ENCODE measurements at regions not wholly inside any gene's neighbourhood (a gene's known extent, or its start where the extent isn't known, plus 50 kb on each side); places are given as distances from the start of the nearest gene placed in this dataset.

DNA sequence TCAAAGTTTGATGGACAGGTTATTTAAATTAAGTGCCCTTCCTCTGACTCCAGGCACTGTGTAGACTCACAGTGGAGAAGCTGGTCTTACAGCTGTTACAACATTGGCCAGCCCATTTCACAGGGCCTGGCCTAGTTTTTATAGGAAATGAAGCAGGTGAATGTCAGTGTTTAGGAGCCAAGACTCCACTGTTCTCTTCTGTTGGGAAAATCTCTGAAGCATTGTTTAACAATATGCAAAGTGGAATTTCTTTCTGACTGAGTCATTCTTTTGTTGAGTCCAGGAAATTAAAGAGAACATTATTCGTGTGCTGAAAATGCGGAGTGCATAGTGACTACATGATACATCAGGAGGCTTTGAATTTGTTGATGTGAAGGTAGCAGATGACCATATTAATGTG, 64.7 kb downstream of the ARRDC4 start:
- no peak for DNase-seq

DNA sequence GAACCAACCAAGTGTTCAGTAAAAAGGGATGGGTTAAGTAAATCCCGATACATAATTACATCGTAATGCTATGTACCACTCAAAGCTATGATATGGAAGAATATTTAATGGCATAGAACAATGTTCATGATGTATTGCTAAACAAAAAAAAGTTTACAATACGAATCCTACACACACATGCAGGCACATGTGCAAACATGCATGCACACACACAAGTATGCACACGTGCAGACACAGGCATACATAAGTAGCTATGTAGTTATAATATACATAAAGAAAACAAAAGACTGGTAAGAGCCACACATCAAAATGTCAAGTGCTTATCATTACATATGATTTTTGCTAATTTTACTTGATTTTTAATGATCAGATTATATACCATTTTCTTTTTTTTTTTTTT, 74.2 kb downstream of the ARRDC4 start:
- no peak for DNase-seq

DNA sequence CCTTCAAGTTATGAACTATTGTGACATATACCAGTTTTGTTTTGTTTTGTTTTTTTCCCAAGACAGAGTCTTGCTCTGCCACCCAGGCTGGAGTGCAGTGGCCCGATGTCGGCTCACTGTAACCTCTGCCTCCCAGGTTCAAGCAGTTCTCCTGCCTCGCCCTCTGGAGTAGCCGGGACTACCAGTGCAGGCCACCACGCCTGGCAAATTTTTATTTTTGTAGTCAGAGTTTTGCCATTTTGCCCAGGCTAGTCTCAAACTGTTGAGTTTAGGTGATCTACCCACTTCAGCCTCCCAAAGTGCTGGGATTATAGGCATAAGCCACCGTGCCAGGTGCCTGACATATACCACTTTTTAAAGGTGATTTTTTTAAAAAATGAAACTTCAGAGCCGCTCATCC, 74.6 kb downstream of the ARRDC4 start:
- no peak for DNase-seq

DNA sequence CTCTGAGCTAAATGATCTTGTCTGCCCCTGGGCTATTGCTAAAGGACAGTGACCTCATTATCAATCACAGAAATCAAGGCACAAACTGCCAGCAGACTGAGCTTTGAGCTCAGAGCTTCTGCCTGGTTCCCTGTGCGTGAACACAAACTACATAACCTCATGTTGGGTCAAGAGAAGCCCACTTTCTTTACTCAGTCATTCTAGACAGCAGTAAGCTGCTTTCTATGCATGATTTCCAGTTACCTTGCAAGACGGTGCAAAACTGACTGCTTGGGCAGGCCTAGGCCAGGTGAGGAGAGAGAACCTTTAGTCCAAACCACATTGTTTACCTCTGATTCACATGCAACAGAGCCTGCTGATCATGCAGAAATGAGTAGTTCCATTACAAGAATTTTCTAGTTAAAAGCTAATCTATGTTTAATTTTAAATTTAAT, 75.1 kb downstream of the ARRDC4 start:
- no peak for DNase-seq

DNA sequence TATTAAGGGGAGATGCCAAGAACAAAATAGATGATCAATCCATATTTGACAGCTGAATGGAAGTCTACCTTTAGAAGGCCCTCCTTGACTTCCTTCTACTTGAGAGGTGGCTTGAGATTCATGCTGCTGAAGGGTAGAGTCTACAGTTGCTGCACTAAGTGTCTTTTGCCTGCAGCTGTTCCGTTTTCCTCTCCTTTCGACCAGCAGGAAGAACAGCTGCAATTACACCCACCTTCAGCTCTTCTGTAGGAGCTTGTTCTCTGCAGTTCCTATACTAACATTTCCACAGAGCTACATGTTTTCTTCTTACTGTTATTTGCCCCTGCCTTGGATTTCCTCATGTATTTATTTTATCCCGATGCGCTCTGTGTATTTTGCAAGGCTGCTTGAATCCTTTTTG, 79.1 kb downstream of the ARRDC4 start:
- DNase-seq, result no peak

DNA sequence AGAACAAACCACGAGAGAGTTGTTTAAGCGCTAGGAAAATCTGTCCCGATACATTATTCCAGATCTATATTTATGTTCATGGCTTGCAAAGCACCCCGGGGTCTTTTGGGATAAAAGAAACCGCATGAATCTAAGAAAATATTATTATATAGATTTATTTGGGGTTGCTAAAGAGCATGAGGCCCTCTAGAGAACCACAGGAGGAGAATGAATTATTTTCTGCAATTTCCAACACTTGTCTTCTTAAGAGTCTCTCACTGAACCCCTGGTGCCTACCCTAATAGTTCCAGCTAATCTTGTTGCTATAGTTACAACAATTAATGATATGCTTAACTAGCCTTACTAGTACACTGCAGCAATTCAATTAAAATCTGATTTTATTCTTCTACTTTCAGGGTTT, 79.6 kb downstream of the ARRDC4 start:
- DNase-seq, result no peak

DNA sequence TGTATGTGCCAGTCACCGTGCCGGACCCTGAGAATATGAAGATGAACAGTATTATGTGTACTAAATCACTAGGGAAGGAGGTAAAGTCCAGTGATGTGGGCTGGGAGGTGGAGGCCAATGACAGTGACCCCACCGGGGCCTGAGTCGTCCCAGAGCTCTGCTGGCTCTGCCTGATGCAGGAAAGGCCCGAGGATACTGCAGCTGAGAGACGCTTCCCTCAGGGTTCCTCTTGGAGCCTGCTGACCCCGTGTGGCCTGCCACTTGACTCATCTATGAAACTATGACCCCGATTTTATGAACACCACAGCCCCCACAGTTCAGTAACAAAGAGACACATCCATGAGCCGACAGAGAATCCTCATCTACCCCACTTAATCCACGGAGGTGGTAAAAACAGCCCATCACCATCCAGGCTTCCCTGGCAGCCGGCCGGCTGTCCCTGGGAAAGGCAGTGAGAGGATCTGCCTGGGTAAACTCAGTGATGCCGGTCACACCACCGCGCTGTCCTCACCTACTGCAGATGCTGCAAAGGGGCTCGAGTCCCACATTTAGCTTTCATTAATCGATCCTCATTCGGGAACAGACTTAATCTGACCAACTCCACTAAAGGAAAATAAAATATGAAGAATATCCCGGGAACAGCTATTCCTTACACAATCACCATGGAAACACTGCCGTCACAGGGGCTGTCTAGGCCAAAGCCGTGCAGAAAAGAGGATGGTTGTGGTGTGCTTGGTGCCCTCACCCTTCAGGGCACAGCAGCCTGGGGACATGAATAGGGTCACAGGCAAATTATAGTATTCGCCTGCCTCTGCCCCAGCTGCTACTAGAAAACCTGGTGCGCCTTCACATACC, 82.9 kb downstream of the ARRDC4 start:
- DNase-seq, result no peak

DNA sequence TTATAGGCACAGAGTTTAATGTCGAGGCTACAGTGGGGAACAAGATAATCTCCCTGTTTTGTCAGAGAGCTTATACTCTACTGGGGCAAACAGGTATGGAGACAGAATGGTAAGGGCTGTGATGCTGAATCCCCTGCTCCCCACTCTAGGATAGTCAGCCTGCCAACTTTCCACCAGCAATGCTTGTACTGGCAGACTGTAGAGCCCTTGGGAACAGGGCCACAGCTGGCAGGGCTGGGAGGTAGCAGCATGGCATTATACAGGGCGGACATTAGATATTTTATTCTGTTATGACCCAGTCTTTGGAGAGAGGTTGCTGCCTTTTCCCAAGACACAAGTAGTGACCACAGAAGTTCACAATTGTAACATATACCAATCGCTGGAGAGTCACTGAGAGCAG, 91.2 kb downstream of the ARRDC4 start:
- DNase-seq, result no peak

DNA sequence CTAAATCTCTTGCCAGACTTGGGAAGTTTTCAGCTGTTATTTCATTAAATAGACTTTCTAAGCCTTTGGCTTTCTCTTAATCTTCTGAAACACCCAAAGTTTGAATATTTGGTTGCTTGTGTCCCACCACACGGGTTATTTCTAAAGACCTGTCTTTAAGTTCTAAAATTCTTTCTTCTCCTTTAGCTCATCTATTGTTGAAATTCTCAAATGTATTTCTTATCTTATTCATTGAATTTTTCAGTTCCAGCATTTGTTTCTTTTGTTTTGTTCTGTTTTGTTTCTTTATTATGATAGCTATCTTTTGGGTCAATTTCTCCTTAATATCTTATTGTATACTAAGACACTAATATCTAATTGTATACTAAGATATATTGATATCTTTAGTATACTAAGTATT, 97.0 kb downstream of the ARRDC4 start:
- DNase-seq, result no peak

DNA sequence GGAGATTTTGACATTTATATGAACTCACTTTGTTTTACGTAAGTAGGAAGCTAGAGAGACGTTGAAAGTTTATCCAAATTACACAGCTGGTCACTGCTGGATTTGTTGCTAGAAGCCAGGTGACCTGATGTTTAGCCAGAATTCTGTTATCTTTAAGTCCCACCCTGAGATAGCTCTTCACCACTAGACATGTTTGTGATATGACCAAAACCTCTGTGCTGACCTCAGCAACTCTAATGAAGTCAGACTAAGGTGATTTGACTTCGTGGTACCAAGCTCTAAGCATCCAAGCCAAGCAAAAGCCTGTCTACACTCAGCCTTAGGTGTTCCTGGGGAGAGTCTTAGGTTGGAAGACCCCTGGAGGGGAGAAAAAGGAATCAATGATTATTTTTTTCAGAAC, 102.4 kb downstream of the ARRDC4 start:
- no peak for DNase-seq

DNA sequence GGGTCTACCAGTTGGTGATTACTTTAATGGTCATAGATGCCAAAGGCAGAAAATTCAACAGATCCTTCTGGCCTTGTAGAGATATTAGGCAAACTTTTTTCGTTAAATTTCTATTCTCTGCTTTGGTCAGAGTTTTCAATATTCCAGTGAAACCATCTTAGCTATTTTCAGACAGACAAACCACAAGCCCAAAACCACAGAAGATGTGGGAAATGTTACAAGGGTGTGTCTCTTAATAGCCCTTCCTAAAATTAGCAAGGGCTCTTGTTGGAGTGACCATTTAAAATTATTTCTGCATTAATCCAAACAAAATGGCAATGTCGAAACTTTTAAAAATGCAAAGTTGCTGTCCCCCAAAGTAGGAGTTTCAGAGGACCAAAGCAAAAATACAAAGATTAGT, 102.8 kb downstream of the ARRDC4 start:
- DNase-seq, result no peak

DNA sequence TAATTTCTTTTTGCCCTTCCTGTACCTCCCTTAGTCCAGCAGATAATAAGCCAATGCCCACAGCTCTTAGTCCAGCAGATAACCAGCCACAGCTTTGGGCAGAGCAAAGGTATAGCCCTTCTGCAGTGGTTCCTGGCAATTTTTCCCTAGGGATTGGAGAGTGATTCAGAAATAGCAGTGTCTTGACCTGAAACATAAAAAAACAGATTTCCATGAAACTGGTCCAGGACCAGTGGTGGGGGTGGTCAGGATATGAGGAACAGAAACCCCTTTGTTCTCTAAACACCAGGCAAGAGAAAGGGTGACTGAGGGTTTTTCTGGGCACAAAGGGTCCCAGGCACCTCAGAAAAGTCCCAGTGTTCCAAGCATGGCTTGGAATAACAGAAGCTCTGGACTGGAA, 103.4 kb downstream of the ARRDC4 start:
- DNase-seq, result no peak

DNA sequence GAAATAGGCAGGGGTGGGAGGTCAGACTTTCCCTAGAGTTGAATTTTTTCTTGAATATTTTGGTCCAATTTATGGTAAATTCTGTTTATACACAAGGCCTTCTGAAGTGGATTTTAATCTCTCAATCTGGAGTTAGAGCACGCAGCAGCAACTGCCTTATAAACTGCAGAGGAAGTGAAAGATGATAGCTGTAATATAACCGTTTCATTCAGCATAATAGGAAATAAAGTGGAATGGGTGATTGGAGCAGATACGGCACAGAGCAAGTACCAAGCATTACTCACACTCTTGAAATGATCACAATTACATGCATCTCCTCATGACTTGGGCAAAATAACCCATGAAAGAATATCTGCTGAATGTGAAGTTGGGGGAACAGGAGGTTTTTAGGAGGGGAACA, 106.8 kb downstream of the ARRDC4 start:
- DNase-seq, result no peak

DNA sequence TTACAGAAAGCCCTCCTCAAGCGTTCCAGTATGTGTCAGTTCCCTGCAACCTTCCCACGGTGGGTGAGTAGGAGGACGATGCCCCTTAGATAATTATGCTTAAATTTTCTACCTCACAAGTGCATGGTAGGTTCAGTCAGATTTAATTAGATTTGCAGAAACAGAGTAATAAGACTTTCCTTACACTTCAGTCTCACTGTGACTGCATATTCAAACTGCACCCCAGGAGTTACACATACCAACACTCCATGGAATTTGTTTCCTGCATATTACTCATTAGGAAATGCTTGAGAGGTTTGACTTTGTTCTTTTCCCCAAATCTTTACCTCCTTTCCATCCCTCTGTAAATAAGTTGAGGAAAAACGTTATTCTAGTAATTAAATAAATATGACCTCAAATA, 108.8 kb downstream of the ARRDC4 start:
- DNase-seq, result no peak

DNA sequence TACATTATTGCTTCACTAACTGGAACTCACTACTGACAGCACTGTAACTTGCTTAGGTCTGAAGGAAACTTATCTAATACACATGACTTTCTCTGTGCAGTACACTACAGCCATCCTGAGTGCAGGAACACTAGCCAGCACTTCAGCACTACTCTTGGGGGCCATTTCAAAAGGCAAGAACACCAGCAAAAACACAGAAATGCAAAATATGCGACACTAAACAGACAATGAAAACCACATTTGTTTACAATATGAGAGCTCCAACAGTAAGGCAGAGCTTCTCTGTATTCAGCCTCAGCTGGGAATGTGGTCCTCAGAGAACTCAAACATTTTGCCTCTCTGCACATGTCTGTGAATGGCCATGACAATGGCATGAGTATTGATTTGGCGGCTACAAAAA, 109.6 kb downstream of the ARRDC4 start:
- no peak for DNase-seq

DNA sequence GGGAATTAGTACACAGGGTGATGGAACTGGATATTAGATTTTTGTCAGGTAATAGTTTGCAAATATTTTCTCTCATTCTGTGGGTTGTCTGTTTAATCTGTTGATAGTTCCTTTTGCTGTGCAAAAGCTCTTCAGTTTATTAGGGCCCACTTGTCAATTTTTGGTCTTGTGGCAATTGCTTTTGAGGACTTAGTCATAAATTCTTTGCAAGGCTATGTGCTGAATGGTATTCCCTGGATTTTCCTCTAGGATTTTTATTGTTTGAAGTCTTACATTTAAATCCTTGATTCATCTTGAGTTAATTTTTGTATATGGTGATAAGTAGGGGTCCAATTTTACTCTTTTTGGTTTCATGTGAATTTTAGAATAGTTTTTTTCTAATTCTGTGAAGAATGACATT, 111.3 kb downstream of the ARRDC4 start:
- no peak for DNase-seq

DNA sequence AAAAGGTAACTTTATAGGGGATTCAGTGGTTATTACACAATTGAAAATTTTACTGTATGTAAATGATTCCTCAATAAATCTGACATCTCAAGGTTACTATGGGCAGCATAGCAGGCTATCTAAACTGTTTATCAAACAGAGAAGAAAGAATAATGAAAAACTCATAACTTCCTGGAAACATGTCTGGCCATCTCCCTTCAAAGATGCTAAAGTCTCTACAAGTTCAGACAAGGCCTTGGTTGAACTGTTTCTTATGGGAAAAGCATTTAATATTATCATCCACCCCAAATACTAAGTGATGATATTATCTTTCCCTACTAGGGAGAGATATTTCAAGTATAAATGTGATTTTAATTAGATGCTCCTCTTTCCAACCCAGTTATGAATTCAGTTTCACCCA, 114.9 kb downstream of the ARRDC4 start:
- DNase-seq, result no peak

DNA sequence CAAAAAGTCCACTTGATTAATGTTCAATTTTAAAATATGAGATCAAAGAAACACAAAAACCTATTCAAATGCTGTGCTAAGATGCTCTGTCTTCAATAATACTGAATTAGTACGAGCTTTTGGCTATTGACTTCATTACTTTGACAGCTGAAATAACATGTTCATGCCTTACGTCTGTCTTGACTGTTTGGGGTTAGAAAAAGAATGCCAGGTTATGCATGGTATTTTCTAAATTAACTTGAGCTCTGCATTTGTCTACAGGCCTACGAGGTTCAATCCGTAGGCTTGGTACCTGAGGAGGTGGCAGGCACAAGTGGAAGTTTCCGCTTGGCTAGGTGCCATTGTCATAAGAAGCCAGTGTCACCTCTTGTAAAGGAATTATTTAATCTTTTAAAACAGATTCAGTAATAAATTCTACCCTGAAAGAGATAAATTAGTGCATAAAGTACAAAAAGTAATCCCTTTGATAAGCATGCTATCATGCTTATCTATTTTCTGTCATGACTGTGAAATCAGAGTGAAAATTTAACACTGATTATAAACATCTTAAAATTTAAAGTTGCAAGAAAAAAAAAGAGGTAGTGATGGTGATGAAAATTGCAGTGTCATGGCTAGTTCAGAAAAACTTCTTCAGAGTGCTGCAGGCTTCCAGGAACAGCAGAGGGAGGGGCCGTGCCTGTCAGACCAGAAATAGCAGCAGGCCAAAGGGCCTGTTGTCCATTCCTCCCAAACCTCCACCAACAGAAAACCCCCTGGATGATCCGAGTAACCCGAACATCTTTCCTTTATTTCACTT, 115.7 kb downstream of the ARRDC4 start:
- DNase-seq, result no peak

DNA sequence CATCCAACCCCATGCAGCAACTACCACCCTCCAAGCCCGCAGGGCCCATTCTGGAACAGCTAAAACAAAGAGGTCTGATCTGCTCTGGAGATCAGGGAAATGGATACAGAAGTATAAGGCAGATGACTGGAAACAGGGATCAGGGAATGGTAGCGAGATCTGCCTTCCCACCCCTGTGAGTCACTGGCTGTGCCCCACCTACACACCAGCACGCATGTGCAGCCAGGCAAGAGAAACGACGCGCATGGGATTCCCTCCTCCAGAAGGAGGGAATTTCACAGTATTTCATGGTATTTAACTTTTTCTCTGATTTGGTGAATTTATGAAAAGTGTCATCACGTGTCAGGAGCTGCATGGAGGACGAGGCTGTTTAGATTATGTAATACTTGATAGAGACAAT, 116.7 kb downstream of the ARRDC4 start:
- DNase-seq, result no peak

DNA sequence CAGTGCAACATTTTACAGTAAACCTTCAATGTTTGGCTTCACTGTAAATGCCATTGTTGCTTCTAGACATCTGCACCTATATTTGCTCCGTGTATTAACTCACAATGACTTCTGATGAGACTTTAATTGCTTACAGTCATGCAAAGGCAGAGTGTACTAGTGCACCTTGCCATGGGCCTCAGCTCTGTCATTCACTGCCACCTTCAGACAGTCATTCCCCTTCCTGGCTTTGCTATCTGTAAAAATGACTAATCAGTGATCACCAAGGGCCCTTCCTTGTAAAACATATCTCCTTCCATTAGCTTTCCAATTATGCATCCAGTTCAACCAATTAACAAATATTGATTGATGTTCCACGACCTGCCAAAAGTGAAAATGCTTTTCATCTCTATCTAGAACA, 120.3 kb downstream of the ARRDC4 start:
- DNase-seq, result no peak

DNA sequence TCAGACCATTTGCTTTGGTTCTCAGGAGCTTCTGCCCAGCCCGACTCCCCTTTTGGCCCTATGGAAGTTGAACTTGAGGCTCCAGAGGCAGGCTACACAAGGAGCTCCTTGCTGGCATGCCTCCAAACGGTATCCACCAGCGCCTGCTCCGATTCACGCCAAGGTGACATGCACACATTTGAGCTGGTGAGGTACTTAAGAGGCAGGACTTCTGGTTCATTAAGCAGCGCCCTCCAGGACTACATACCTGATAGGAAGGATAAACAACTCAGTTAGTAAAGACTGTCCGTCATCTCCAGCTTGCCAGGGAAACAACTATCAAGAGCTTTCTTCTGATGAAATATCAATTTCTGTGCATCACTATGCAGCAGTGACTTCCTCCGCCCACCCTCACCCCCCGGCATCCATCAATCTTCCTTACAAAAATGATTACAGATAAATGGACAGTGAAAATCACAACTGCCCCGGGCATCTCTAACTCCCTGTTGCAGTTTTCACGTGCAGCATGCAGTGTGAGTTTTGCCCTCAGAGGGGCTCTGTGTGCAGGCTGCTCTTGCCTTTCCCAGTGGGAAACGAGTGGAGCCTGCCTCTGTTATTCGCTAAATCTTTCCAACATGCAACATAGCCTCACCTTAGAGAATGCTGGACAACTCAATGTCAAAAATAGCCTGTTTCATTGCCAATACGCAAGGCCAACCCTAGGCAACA, 122.9 kb downstream of the ARRDC4 start:
- DNase-seq, result no peak

DNA sequence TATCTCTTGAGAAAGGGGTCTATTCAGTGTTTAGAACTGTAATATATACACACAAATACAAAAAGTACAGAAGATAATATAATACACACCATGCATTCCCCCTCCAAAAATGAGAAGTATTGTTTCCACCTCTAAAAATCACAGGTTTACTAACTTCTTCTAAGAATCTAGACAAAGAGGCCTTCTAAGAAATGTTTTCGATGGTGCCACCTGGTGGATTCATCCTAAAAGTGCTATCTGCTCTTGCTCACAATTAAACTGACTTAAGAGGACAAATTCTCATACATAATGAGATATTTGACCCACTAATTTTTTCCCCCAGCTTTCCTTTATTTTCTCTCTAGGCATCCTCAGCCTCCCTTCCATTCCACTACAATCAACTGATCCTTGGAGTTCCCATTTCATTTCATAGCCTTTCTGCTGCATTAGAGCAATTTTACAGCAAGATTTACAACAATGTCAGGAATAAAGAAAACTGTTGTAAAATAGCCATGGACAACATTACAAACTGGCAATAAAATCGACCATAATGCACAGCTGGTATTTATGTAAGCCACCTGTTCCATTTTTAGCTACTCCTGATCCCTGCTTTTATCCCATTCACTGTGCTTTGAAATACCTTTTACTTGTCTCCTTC, 124.6 kb downstream of the ARRDC4 start:
- DNase-seq, result no peak

Measured in right kidney (tissue), 1 donor.